DMS53 (cell line): ENCODE measurements at regions not wholly inside any gene's neighbourhood (a gene's known extent, or its start where the extent isn't known, plus 50 kb on each side); places are given as distances from the start of the nearest gene placed in this dataset.
A peak's percentile ranks its signal among the peaks of the same experiment; 100 is the strongest.

ENCODE experiments used
- DNase-seq: peaks from one replicate; lab custom pipeline; 2025; lab: John Stamatoyannopoulos, UW

- no peak for DNase-seq
Observed at GRCh38 chr6:21997119-21998037, 299.5 kb downstream of the PRL start.

DNA sequence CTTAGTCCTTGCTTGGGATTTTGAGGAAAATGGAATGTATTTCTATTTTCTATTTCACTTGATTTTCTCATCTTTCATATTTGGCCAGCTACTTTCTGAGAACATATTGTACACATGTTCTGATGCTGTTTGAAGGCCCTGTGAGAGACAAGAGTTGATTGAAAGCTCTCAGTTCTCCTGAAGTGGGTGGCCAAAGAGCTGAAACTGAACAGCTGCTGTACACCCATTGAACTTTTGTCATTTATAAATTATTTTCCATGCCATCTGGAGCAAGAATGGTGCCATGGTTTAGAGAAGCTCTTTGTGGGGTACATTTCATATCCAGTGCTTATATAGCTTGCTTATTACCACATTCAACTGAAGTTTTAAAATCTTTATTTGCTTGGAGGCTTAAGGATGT lies 298.3 kb downstream of the PRL start:
- DNase-seq: no peak

GRCh38 chr6:21999012-21999528 lies 297.8 kb downstream of the PRL start:
- peak; percentile 27 for DNase-seq

GRCh38 chr6:21999741-22000140 lies 297.1 kb downstream of the PRL start:
- no peak for DNase-seq

DNA sequence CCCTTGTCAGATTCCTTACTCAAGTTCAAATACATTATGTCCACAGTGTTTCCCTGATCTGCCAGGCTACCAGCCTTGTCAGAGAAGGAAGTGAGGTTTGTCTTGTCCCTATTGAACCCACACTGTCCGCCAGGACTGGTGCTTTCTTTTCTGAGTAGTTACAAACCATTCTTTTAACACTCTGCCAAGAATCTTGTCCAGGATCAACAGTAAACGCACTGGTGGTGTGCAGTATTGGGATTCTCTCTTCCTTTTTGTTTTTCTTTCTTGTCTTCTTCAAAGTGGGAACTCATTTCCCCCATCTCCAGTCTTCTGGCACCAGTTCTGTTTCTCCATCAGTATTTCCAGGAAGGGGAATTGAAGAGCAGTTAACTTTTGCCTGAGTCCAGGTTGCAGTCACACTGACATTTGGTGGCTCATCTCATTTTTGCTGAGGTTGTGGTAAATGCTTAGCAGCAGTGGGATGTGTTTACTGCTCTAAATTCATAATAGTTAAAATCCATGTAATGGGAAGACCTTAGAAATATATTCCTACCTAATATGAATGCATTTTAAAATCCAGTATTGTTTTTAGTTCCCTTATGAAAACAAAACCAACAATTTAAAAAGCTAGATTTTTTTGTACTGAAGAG lies 295.3 kb downstream of the PRL start:
- DNase-seq: no peak

- DNase-seq: no peak
Observed at GRCh38 chr6:22003287-22003686, 293.5 kb downstream of the PRL start.

DNA sequence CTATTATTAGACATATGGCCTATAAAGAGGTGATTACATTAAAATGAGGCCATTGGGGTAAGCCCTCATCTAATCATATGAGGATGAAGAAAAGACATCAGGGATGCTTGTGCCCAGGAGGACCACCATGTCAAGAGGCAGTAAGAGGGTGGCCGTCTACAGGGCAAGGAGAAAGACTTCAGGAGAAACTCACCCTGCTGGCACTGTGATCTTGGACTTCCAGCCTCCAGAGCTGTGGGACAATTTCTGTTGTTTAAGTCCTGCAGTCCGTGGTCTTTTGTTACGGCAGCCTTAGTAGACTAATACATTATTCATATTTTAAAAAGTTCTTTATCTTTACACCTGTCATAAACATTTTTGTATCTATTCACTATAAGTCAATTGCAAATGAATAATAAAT lies 290.0 kb downstream of the PRL start:
- no peak for DNase-seq

DNA sequence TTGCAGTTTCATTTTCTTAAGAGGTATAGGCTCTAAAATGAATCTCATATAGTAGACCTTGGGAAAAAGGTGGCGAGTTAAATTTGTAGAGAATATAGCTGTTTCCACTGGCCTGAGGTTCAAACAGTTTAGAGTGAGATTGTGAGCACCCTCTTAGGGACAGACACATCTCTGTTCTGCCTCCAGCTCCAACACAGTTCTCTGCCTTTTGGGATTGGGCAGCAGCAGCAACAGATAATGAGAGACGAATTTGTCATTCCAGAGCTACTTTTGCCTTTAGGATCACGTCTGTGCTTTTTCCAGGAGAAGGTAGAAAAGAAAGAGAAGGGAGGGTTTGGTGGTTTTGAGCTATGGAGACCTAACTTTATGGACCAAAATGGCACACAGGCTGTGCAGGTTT lies 289.4 kb downstream of the PRL start:
- DNase-seq: no peak

DNA sequence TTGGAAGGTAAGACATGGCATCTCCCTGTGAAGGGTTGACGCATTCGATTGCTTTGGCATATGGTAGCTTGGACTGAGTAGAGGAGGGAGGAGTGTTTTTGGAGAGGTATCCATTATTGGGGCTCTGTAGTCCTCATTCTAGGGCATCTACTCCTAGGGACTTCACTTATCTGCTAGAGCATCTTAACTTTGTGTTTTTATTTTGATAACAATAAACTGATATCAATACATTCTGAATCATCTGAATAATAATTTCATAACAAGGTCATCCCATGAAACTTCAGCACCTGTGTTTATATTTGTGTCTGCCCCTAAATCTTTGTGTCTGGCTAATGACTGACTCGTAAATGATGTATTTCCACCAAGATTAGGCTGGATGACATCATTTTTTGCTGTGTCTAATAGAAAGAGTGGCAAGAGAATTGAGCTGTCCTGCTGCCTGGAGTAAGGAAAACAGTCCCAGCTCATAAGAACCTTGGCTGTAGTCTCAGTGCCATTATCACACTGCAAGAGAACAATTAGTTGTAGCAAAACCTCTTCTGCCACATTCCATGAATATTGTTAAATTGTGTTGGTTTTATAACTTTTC lies 288.5 kb downstream of the PRL start:
- no peak for DNase-seq

GRCh38 chr6:22010102-22010501 lies 286.7 kb downstream of the PRL start:
- no peak for DNase-seq

GRCh38 chr6:22015216-22015615 lies 281.6 kb downstream of the PRL start:
- no peak for DNase-seq

GRCh38 chr6:22015944-22016343 lies 280.9 kb downstream of the PRL start:
- DNase-seq: no peak

DNA sequence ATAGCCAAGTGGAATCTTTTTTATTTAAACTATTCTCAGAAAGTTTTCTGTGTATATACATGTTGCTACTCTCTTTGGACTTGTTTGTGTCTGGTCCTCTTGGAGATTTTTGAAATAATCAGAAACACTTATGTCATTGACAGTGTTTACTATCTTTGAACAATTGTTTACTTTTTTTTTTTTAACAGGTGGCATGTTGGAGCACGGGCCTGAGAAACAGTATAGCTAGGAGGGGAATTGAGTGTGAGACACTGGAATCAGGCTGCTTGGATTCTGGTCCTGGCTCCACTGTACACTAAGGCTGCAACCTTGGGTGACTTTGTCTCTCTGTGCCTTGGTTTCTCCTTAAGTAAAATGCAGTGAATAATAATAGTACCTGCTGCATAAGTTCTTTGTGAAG lies 279.6 kb downstream of the PRL start:
- peak; percentile 81 for DNase-seq

- DNase-seq: peak; percentile 43
Observed at GRCh38 chr6:22017766-22018165, 279.1 kb downstream of the PRL start.

GRCh38 chr6:22019857-22020256 lies 277.0 kb downstream of the PRL start:
- no peak for DNase-seq

DNA sequence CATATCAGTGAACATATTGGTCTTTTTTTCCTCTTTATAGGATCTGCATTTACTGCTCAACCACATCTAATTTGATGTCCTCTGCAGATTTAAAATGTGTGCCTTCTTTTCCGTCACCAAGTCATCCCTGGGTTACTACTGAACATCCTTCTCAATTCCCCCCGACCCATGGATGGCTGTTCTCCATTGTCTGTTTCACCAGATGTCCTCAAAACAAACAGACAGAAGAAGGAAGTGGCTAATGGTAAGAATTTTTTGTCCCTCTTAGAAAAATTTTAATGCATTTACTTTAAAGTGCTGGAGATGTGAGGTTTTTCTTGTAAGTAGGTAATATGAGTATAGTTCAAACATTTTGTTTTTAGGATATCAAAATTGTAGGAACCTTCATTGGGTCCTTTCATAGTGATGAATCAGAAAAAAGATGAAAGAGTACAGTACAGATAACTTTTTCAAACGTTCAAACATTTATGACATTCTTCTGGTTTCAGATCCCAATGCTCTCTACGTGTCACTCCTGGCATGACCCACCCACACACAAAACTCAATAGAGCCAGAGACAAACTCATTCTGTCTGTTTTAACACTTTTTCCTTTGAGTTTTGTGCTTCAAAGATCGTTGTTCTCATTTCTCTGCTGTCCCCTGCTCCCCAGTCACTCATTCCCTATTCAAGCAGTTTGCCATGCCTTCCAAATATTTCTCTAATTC lies 276.4 kb downstream of the PRL start:
- peak; percentile 11 for DNase-seq

GRCh38 chr6:22021966-22022365 lies 274.9 kb downstream of the PRL start:
- DNase-seq: no peak

DNA sequence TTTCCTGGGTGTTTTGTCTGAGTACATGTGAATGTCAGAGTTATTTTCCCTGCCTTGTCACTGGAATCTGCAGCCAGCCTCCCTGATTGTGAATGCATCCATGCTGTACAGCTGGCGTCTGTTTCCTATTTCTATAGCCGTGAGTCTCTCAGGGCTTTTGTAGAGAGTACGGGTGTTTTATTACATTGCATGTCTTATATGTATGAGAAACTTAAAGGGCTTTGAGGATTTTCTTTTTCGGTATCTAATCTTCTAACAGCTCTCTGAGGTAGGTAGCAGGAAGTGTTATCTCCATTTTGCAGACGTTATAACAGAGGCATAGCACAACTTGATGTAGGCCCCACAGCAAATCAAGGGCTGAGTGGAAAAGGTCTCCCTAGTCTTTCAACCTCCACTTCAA lies 272.9 kb downstream of the PRL start:
- no peak for DNase-seq

- DNase-seq: no peak
Observed at GRCh38 chr6:22024973-22025467, 271.8 kb downstream of the PRL start.

GRCh38 chr6:22025468-22026163 lies 271.2 kb downstream of the PRL start:
- peak; percentile 60 for DNase-seq

- no peak for DNase-seq
Observed at GRCh38 chr6:22026164-22026678, 270.6 kb downstream of the PRL start.
